ENCODE measurements at regions not wholly inside any gene's neighbourhood (a gene's known extent, or its start where the extent isn't known, plus 50 kb on each side); places are given as distances from the start of the nearest gene placed in this dataset.
"Not testable (repeated sequence)": the region's sequence is repeated elsewhere in the genome, so short reads cannot be mapped to it uniquely, and the experiment has no call there.

GRCh38 chr4:151486168-151486567 is 77.2 kb downstream of the FHIP1A start:
- Histone ChIP-seq H3K36me3 (no peaks in the 10 kb centered on the region), H3K27me3 (no peaks in the 10 kb centered on the region), H3K27ac (replicated peaks in 1 of 4) (no peak overlapping the region), H3K9me3 (peaks cover 0 to 4% (median 0%) of the 10 kb centered on the region in 4 donors), H3K4me3 (no peak overlapping the region), H3K4me1 (peaks cover 0 to 4% (median 0%) of the 10 kb centered on the region in 4 donors)
- DNase-seq (ENCODE audit: extremely low spot score): no peak
- WGBS: 81% methylated on average over 3 of the region's 3 CpGs
- intact Hi-C loops (cut with DNase I): no loop called here
- TF ChIP-seq EP300 (IDR thresholded peaks at IDR 0.05) (no peak), POLR2A (IDR thresholded peaks at IDR 0.05; ENCODE audit: low read depth) (no peak), POLR2AphosphoS5 (IDR thresholded peaks at IDR 0.05) (no peak), CTCF (IDR thresholded peaks at IDR 0.05) (no peak)

- WGBS: 82% methylated on average over 3 of the region's 3 CpGs
- TF ChIP-seq POLR2AphosphoS5 (IDR thresholded peaks at IDR 0.05) (no peak), EP300 (IDR thresholded peaks at IDR 0.05) (no peak), POLR2A (IDR thresholded peaks at IDR 0.05; ENCODE audit: low read depth) (no peak), CTCF (IDR thresholded peaks at IDR 0.05) (no peak)
- Histone ChIP-seq H3K4me3 (no peak overlapping the region), H3K9me3 (peaks cover 0 to 5% (median 1%) of the 10 kb centered on the region in 4 donors), H3K27ac (replicated peaks in 1 of 4) (no peak overlapping the region), H3K27me3 (no peaks in the 10 kb centered on the region), H3K36me3 (no peaks in the 10 kb centered on the region), H3K4me1 (peaks cover 0 to 4% (median 0%) of the 10 kb centered on the region in 4 donors)
- DNase-seq (ENCODE audit: extremely low spot score): no peak
- intact Hi-C loops (cut with DNase I): no loop called here
Observed at GRCh38 chr4:151488968-151489367, 80.0 kb downstream of the FHIP1A start.

- intact Hi-C loops (cut with DNase I): no loop called here
- WGBS: 83% methylated on average over 9 of the region's 9 CpGs
- TF ChIP-seq POLR2AphosphoS5 (IDR thresholded peaks at IDR 0.05) (no peak), EP300 (IDR thresholded peaks at IDR 0.05) (no peak), POLR2A (IDR thresholded peaks at IDR 0.05; ENCODE audit: low read depth) (no peak)
- H3K36me3 ChIP-seq: no peaks in the 10 kb centered on the region
- no peak overlapping the region for H3K27ac ChIP-seq (replicated peaks in 1 of 4)
- H3K9me3 ChIP-seq: peaks cover 0 to 12% (median 5%) of the 10 kb centered on the region in 4 donors
- DNase-seq (ENCODE audit: extremely low spot score): no peak
- H3K4me1 ChIP-seq: peaks cover 0 to 2% (median 0%) of the 10 kb centered on the region in 4 donors
- no peaks in the 10 kb centered on the region for H3K27me3 ChIP-seq
- no peak overlapping the region for H3K4me3 ChIP-seq
Observed at GRCh38 chr4:151489462-151490203, 80.7 kb downstream of the FHIP1A start.

GRCh38 chr4:151495612-151496011 is 86.6 kb downstream of the FHIP1A start:
- H3K27me3 ChIP-seq; H3K4me1 ChIP-seq; DNase-seq (ENCODE audit: extremely low spot score); H3K4me3 ChIP-seq; H3K27ac ChIP-seq (replicated peaks in 1 of 4); H3K36me3 ChIP-seq; intact Hi-C loops (cut with DNase I): not testable (repeated sequence)
- 73% methylated on average over 3 of the region's 3 CpGs for WGBS
- H3K9me3 ChIP-seq: peaks cover 0 to 16% (median 10%) of the 10 kb centered on the region in 4 donors

- H3K9me3 ChIP-seq; DNase-seq (ENCODE audit: extremely low spot score); intact Hi-C loops (cut with DNase I); H3K36me3 ChIP-seq; H3K4me3 ChIP-seq; H3K27me3 ChIP-seq; H3K4me1 ChIP-seq; H3K27ac ChIP-seq (replicated peaks in 1 of 4): not testable (repeated sequence)
- 94% methylated on average over 8 of the region's 11 CpGs for whole genome bisulfite sequencing
Observed at GRCh38 chr4:151511548-151511947, 102.6 kb downstream of the FHIP1A start.

GRCh38 chr4:151517896-151518295 is 108.9 kb downstream of the FHIP1A start:
- H3K27me3 ChIP-seq: no peaks in the 10 kb centered on the region
- DNase-seq (ENCODE audit: extremely low spot score): no peak
- intact Hi-C loops (cut with DNase I): no loop called here
- H3K36me3 ChIP-seq: no peaks in the 10 kb centered on the region
- H3K9me3 ChIP-seq: no peaks in the 10 kb centered on the region
- no peaks in the 10 kb centered on the region for H3K4me1 ChIP-seq
- no peak overlapping the region for H3K27ac ChIP-seq (replicated peaks in 1 of 4)
- no peak for TF ChIP-seq POLR2A (IDR thresholded peaks at IDR 0.05; ENCODE audit: low read depth)
- no peak for TF ChIP-seq CTCF (IDR thresholded peaks at IDR 0.05)
- no peak for TF ChIP-seq POLR2AphosphoS5 (IDR thresholded peaks at IDR 0.05)
- no peak for TF ChIP-seq EP300 (IDR thresholded peaks at IDR 0.05)
- no peak overlapping the region for H3K4me3 ChIP-seq

All from esophagus muscularis mucosa (tissue), 4 donors.